Activated effector memory CD4-positive, alpha-beta T cell treated with anti-CD3 and anti-CD28 coated beads, Interleukin-2, amount 50 U/mL, for 16 hours (primary cell): ENCODE measurements at regions not wholly inside any gene's neighbourhood (a gene's known extent, or its start where the extent isn't known, plus 50 kb on each side); places are given as distances from the start of the nearest gene placed in this dataset.
A peak's percentile ranks its signal among the peaks of the same experiment; 100 is the strongest.
"Not testable (repeated sequence)": the region's sequence is repeated elsewhere in the genome, so short reads cannot be mapped to it uniquely, and the experiment has no call there.

Source experiments
- DNase-seq: peaks from one replicate; pipeline ENCODE4 v3.0.0-alpha.2; 2020

GRCh38 chr1:30660241-30660640 lies 63.1 kb downstream of the MATN1 start:
- DNase-seq: peak; percentile 30

GRCh38 chr1:30659702-30660101 lies 63.7 kb downstream of the MATN1 start:
- no peak for DNase-seq

- peak; percentile 24 for DNase-seq
Observed at GRCh38 chr1:30658375-30658774, 65.0 kb downstream of the MATN1 start.

GRCh38 chr1:30658014-30658336 lies 65.4 kb downstream of the MATN1 start:
- DNase-seq: no peak

- DNase-seq: peak; percentile 57
Observed at GRCh38 chr1:30657131-30658013, 66.0 kb downstream of the MATN1 start.

- DNase-seq: no peak
Observed at GRCh38 chr1:30656171-30656940, 67.0 kb downstream of the MATN1 start.

GRCh38 chr1:30655672-30656071 lies 67.7 kb downstream of the MATN1 start:
- DNase-seq: no peak

GRCh38 chr1:30654188-30654587 lies 69.2 kb downstream of the MATN1 start:
- no peak for DNase-seq

GRCh38 chr1:30652152-30652841 lies 71.1 kb downstream of the MATN1 start:
- DNase-seq: no peak

- not testable (repeated sequence) for DNase-seq
Observed at GRCh38 chr1:30651395-30651794, 72.0 kb downstream of the MATN1 start.

- no peak for DNase-seq
Observed at GRCh38 chr1:30650968-30651320, 72.4 kb downstream of the MATN1 start.

- no peak for DNase-seq
Observed at GRCh38 chr1:30650038-30650967, 73.1 kb downstream of the MATN1 start.

- DNase-seq: no peak
Observed at GRCh38 chr1:30649321-30649991, 73.9 kb downstream of the MATN1 start.

- no peak for DNase-seq
Observed at GRCh38 chr1:30648408-30649000, 74.9 kb downstream of the MATN1 start.

GRCh38 chr1:30645807-30646206 lies 77.6 kb downstream of the MATN1 start:
- DNase-seq: no peak

GRCh38 chr1:30642391-30643120 lies 80.8 kb downstream of the MATN1 start:
- no peak for DNase-seq

- no peak for DNase-seq
Observed at GRCh38 chr1:30641572-30642353, 81.6 kb downstream of the MATN1 start.

- DNase-seq: no peak
Observed at GRCh38 chr1:30639881-30640452, 83.4 kb downstream of the MATN1 start.

- DNase-seq: no peak
Observed at GRCh38 chr1:30638811-30639210, 84.6 kb downstream of the MATN1 start.

- DNase-seq: no peak
Observed at GRCh38 chr1:30638086-30638485, 85.3 kb downstream of the MATN1 start.
